Vagina (tissue), 2 donors: ENCODE measurements at regions not wholly inside any gene's neighbourhood (a gene's known extent, or its start where the extent isn't known, plus 50 kb on each side); places are given as distances from the start of the nearest gene placed in this dataset.

Experiments
- CTCF ChIP-seq, 3 experiments: fragments of 450-650 bp in 2 of 3; fragments of 200-600 bp in 1 of 3; sonication (generic) in 1 of 3; IDR thresholded peaks; one replicate each; pipeline ENCODE4 v1.5.1; 2017 to 2019; ENCODE audit warnings: antibody characterized with exemption in 3 of 3, mild to moderate bottlenecking in 2 of 3, moderate library complexity in 2 of 3
- POLR2A ChIP-seq, 2 donors: fragments of 450-650 bp; IDR thresholded peaks; one replicate each; pipeline ENCODE4 v1.6.1; 2017; ENCODE audit warnings: antibody characterized with exemption in 2 of 2, mild to moderate bottlenecking in 2 of 2, moderate library complexity in 2 of 2
- POLR2AphosphoS5 ChIP-seq, 2 donors: sonication (generic); formaldehyde crosslinking; IDR thresholded peaks; one replicate each; pipeline ENCODE4 v1.9.0; 2017; ENCODE audit warnings: antibody characterized with exemption in 2 of 2, mild to moderate bottlenecking in 2 of 2, low read depth in 1 of 2; ENCODE audit not compliant: insufficient read depth in 1 of 2

GRCh38 chr2:134169788-134170187 is 84.1 kb upstream of the MGAT5 start:
- TF ChIP-seq CTCF (IDR thresholded peaks at IDR 0.05) (no peak), POLR2AphosphoS5 (IDR thresholded peaks at IDR 0.05; ENCODE audit: insufficient read depth in 1 of 2, low read depth in 1 of 2) (no peak), POLR2A (IDR thresholded peaks at IDR 0.05) (no peak)
